Heart left ventricle (tissue), 16 donors: ENCODE measurements at regions not wholly inside any gene's neighbourhood (a gene's known extent, or its start where the extent isn't known, plus 50 kb on each side); places are given as distances from the start of the nearest gene placed in this dataset.

Source experiments
- ATAC-seq, 4 donors: fragments of 200-7000 bp; cut with Tn5 transposase; one replicate each; pipeline ENCODE4 v1.9.1; 2020 to 2022; ENCODE audit warnings: moderate library complexity in 4 of 4, mild to moderate bottlenecking in 3 of 4, moderate number of reproducible peaks in 1 of 4
- DNase-seq, 5 donors: peaks; one replicate each; pipeline ENCODE4 v3.0.0-alpha.2; 2020
- H3K27ac ChIP-seq, 12 donors: fragments of 200-600 bp; sonication (generic) in 4 of 12; one replicate each; pipeline versions ENCODE4 v1.5.0 to v1.8.0; 2016 to 2022; ENCODE audit warnings: mild to moderate bottlenecking in 2 of 12
- H3K27me3 ChIP-seq, 9 donors: fragments of 200-600 bp; sonication (generic) in 2 of 9; one replicate each; pipeline versions ENCODE4 v1.5.1 to v1.8.0; 2016 to 2022; ENCODE audit warnings: mild to moderate bottlenecking in 3 of 9
- H3K36me3 ChIP-seq, 9 donors: fragments of 200-600 bp; sonication (generic) in 2 of 9; one replicate each; pipeline versions ENCODE4 v1.5.0 to v1.8.0; 2018 to 2022; ENCODE audit warnings: mild to moderate bottlenecking in 2 of 9
- H3K4me1 ChIP-seq, 12 donors: fragments of 200-600 bp; sonication (generic) in 4 of 12; one replicate each; pipeline versions ENCODE4 v1.5.0 to v1.8.0; 2016 to 2022; ENCODE audit warnings: mild to moderate bottlenecking in 3 of 12
- H3K4me3 ChIP-seq, 12 donors: fragments of 200-600 bp; sonication (generic) in 4 of 12; one replicate each; pipeline versions ENCODE4 v1.5.0 to v1.8.0; 2017 to 2022; ENCODE audit warnings: mild to moderate bottlenecking in 9 of 12, moderate library complexity in 4 of 12
- H3K9me3 ChIP-seq, 12 donors: fragments of 200-600 bp; sonication (generic) in 4 of 12; one replicate each; pipeline versions ENCODE4 v1.5.0 to v1.8.0; 2016 to 2022; ENCODE audit warnings: mild to moderate bottlenecking in 1 of 12
- POLR2A ChIP-seq, 2 donors: fragments of 450-650 bp; IDR thresholded peaks; one replicate each; pipeline ENCODE4 v1.6.1; 2017; ENCODE audit warnings: antibody characterized with exemption in 2 of 2, mild to moderate bottlenecking in 2 of 2, moderate library complexity in 2 of 2
- WGBS, 4 donors: extraction: QIAGEN DNeasy Blood & Tissue Kit in 2 of 4; methylation state at CpG; one replicate each; pipeline versions ENCODE4 v1.1.5 to v1.1.7; 2013 to 2018; 5-methylcytosine and 5-hydroxymethylcytosine counted together
- intact Hi-C, 10 donors: fragments of 100-400 bp; cut with DNase I; formaldehyde crosslinking; loops; one replicate each; pipeline versions ENCODE4 v1.11.1 to v1.14.2; 2022
- TF ChIP-seq, protein P1 (sequence below), 12 donors: fragments of 200-600 bp; sonication (generic) in 4 of 12; IDR thresholded peaks; one replicate each; pipeline versions ENCODE4 v1.5.0 to v1.8.0; 2018 to 2022; ENCODE audit warnings: antibody characterized with exemption in 12 of 12, mild to moderate bottlenecking in 5 of 12
- donor health status: ischemic (EF 13 %, LVEDD 7.1; RV severe dilation, severe dysfunction).
- donor health status: healthy with polysubstance abuse.
- donor health status: DM: no; HTN: yes; CAD: no.
- donor health status: DM: no; HTN: no; CAD: no.
- donor health status: ischemic (EF 25% LVEDD 6.9; RV normal size, moderate dysfunction).
- donor health status: ischemic (EF 25% LVEDD 5.7; RV mildly dilated, moderate dysfunction).
- donor health status: healthy.
- donor health status: DM: yes; HTN: yes; CAD: no.
- donor health status: ischemic (EF 35%, LVEDD 5.7; RV mildly dilated, moderate dysfunction).
- donor health status: nonischemic (EF 11% LVEDD 7.7; RV severe dilation, severe dysfunction).
- donor health status: DM: yes; HTN: yes; CAD: no.
- donor health status: PGD.
- donor health status: ischemic (EF 29% LVEDD 5.4; RV normal size, mild dysfunction).
- donor health status: nonischemic (EF 23%, LVEDD 6.1; RV moderate dilation, normal function).

DNA sequence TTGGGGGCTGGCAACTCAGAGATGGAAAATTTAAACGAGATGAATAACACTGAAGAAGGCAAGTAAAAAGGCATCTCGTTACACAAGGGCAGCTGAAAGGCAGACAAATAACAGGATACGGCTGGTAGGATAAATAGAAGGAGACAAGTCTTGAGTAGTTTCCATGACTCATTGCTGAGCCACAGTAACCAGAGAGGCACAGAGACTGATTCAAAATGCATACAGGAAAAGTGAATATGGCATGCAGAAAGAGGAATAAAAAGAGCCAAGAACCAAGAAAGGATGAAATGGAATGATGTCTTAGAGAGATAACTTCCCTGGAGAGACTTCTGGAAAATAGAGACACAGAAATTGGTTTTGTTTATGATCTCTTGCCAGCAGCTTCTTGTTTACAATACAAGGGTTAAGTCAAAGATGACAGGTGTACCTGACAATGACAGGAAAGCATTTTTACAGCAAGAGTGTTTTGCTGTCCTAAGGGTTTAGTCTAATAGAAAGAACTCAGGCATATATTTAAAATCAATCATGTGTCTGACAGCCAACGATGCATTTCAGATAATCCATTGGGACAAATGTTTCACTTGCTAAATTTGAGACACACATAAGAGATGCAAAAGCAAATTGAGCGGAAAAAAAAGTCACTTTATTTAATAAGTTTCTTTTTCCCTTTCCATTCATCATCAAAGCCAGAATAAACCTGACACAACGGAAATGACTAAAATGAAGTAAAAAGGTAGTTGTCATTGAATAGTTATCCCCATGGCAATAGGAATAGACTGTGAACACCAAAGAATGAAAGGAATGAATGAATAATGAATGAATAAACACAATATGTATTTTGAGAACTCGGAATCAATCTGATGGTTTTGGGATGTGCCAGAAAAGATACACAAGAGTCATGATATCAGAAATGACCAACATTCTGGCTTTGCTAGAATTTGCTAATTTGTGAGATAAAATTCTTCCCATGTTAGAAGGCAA is 68.0 kb upstream of the KCNQ5 start:
- DNase-seq = no peak
- H3K27ac ChIP-seq = no peak overlapping the region
- ATAC-seq = no peak
- 42 to 51% (median 45%) methylated on average over 7 of the region's 7 CpGs for WGBS, 4 donors
- H3K9me3 ChIP-seq = no peaks in the 10 kb centered on the region
- H3K4me1 ChIP-seq = no peaks in the 10 kb centered on the region
- no peak overlapping the region for H3K4me3 ChIP-seq
- intact Hi-C loops = no loop called here
- no peaks in the 10 kb centered on the region for H3K27me3 ChIP-seq
- no peaks in the 10 kb centered on the region for H3K36me3 ChIP-seq
- no peak for TF ChIP-seq POLR2A (IDR thresholded peaks at IDR 0.05)
- TF ChIP-seq, protein P1, sequence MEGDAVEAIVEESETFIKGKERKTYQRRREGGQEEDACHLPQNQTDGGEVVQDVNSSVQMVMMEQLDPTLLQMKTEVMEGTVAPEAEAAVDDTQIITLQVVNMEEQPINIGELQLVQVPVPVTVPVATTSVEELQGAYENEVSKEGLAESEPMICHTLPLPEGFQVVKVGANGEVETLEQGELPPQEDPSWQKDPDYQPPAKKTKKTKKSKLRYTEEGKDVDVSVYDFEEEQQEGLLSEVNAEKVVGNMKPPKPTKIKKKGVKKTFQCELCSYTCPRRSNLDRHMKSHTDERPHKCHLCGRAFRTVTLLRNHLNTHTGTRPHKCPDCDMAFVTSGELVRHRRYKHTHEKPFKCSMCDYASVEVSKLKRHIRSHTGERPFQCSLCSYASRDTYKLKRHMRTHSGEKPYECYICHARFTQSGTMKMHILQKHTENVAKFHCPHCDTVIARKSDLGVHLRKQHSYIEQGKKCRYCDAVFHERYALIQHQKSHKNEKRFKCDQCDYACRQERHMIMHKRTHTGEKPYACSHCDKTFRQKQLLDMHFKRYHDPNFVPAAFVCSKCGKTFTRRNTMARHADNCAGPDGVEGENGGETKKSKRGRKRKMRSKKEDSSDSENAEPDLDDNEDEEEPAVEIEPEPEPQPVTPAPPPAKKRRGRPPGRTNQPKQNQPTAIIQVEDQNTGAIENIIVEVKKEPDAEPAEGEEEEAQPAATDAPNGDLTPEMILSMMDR (IDR thresholded peaks at IDR 0.05) = no peak

DNA sequence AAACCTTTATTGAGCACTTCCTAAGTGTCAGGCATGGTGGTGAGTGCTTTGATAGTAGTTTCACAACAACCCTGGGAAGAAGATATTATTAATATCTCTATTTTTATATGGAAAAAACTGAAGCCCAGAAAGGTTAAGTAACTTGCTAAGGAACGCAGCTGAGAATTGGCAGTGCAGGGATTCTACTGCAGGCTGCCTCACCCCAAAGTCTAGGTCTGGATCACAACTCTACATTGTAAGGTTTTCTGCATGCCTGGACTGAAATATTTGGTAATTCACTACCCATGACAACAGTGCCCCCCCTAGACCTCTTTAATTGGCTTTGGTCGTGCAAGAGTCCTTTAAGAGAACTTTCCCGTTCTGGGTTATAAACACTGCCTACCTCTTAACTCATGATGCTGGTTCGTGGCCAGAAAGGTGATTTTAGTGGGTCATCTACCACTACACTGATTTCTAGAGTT is 67.1 kb upstream of the KCNQ5 start:
- H3K4me3 ChIP-seq = no peak overlapping the region
- WGBS, 4 donors = 62 to 72% (median 70%) methylated on average over 4 of the region's 4 CpGs
- no peak overlapping the region for H3K27ac ChIP-seq
- intact Hi-C loops = no loop called here
- DNase-seq (no peak), ATAC-seq (no peak)
- TF ChIP-seq POLR2A (IDR thresholded peaks at IDR 0.05) = no peak
- TF ChIP-seq, protein P1 (IDR thresholded peaks at IDR 0.05) = no peak
- no peaks in the 10 kb centered on the region for H3K9me3 ChIP-seq
- H3K36me3 ChIP-seq = no peaks in the 10 kb centered on the region
- H3K27me3 ChIP-seq = no peaks in the 10 kb centered on the region
- H3K4me1 ChIP-seq = no peaks in the 10 kb centered on the region

DNA sequence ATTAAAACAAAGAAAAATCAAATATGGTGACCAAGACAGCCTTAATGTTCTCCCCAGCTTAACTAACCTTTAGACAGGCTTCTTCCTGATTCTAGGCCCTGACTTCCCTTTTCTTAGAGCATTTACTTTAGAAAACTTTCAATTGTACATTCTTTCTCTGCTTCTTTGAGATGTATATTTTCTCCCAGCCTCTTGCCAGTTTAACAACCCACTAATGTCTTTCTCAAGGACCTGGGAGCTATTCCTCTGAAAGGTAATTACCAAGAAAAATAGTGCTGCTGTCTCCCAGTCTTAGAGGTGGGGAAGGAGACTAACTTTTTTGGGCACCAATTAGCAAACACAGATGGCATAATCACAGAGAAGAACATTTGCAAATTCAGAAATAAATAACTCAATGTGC is 62.8 kb upstream of the KCNQ5 start:
- H3K27ac ChIP-seq = no peak overlapping the region
- H3K27me3 ChIP-seq = no peaks in the 10 kb centered on the region
- H3K9me3 ChIP-seq = no peaks in the 10 kb centered on the region
- H3K4me3 ChIP-seq = no peak overlapping the region
- intact Hi-C loops = no loop called here
- no peak for DNase-seq
- no peak for TF ChIP-seq POLR2A (IDR thresholded peaks at IDR 0.05)
- TF ChIP-seq, protein P1 (IDR thresholded peaks at IDR 0.05) = no peak
- no peaks in the 10 kb centered on the region for H3K36me3 ChIP-seq
- no peaks in the 10 kb centered on the region for H3K4me1 ChIP-seq
- ATAC-seq = no peak

DNA sequence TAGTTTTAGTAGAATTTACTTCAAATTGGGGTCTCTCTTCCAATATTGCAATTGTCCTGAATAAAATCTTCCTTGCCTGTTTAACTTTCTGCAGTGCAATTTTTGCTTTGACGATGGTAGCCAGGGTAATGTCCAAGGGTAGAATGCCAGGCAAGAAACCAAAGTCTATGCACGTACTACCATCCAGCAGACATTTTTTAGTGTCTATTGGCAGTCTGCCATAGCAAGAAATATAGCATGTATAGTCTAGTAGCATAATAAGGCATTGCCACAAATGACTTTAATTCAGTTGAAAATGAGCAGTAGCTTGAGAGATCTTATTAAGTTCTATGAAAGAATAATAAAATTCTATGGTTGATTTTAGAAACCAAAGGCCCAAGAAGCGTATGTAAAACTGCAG is 62.3 kb upstream of the KCNQ5 start:
- no peak overlapping the region for H3K4me3 ChIP-seq
- no peaks in the 10 kb centered on the region for H3K9me3 ChIP-seq
- 59 to 67% (median 65%) methylated on average over 3 of the region's 3 CpGs for WGBS, 4 donors
- ATAC-seq (no peak), DNase-seq (no peak)
- no peak overlapping the region for H3K27ac ChIP-seq
- no peaks in the 10 kb centered on the region for H3K36me3 ChIP-seq
- no peaks in the 10 kb centered on the region for H3K27me3 ChIP-seq
- no peaks in the 10 kb centered on the region for H3K4me1 ChIP-seq
- no peak for TF ChIP-seq POLR2A (IDR thresholded peaks at IDR 0.05)
- TF ChIP-seq, protein P1 (IDR thresholded peaks at IDR 0.05) = no peak
- intact Hi-C loops = no loop called here
